ENCODE measurements at regions not wholly inside any gene's neighbourhood (a gene's known extent, or its start where the extent isn't known, plus 50 kb on each side); places are given as distances from the start of the nearest gene placed in this dataset.
"Not testable (repeated sequence)": the region's sequence is repeated elsewhere in the genome, so short reads cannot be mapped to it uniquely, and the experiment has no call there.

DNA sequence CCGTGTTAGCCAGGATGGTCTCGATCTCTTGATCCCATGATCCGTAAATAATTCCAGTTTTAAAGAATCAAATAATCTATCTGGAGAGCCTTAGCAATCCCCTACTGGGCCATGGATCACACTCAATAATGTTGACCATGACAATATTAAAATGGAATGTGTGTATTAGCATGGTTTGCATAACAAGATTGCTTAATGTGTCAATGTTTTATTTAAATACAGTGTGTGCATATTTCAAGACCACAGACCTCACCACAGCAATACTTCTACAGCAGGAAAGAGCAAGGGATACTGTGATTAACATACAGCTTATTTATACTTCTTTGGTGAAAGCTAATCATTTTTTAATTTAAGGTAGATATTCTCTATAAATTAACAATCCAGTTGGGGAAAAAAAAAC, 470.4 kb downstream of the TFAP2B start:
- no peak overlapping the region for H3K27ac ChIP-seq (ENCODE audit: low read length)
- H3K36me3 ChIP-seq (ENCODE audit: control insufficient read depth, insufficient read depth, low read length): no peaks in the 10 kb centered on the region
- H3K27me3 ChIP-seq (ENCODE audit: control insufficient read depth, insufficient read depth, low read length): no peaks in the 10 kb centered on the region
- H3K4me1 ChIP-seq (ENCODE audit: control insufficient read depth, insufficient read depth, low read length): no peaks in the 10 kb centered on the region
- no CpG with 5 or more reads among the region's 3 CpGs for WGBS (ENCODE audit: insufficient coverage, insufficient read length)
- H3K4me3 ChIP-seq (ENCODE audit: low read length): no peak overlapping the region
- no peak for DNase-seq (ENCODE audit: low read depth, low spot score)
- H3K9me3 ChIP-seq (ENCODE audit: control insufficient read depth, insufficient read depth, low read length): no peaks in the 10 kb centered on the region

DNA sequence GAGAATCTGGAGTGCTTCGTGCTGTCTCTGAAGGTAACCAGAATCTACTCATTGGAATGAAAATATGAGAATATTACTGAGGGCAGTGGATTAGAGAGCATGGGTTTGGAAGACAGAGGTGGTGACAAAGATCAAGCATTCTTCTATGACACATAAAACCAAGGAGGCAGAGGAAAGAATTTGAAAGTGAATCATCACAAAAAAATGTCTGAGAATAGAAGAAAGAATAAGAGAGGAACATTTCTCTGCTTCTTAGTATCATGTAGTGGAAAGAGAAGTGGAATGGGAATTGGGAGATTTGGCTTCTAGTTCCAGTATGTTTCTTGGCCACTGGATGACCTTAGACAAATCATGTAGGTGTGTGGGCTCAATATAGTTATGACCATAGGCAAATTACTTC, 474.0 kb downstream of the TFAP2B start:
- DNase-seq (ENCODE audit: low read depth, low spot score): no peak
- H3K27ac ChIP-seq (ENCODE audit: low read length): no peak overlapping the region
- H3K9me3 ChIP-seq (ENCODE audit: control insufficient read depth, insufficient read depth, low read length): no peaks in the 10 kb centered on the region
- H3K4me1 ChIP-seq (ENCODE audit: control insufficient read depth, insufficient read depth, low read length): no peaks in the 10 kb centered on the region
- no peaks in the 10 kb centered on the region for H3K27me3 ChIP-seq (ENCODE audit: control insufficient read depth, insufficient read depth, low read length)
- no peak overlapping the region for H3K4me3 ChIP-seq (ENCODE audit: low read length)
- H3K36me3 ChIP-seq (ENCODE audit: control insufficient read depth, insufficient read depth, low read length): no peaks in the 10 kb centered on the region
- WGBS (ENCODE audit: insufficient coverage, insufficient read length): no CpG with 5 or more reads among the region's 1 CpG

DNA sequence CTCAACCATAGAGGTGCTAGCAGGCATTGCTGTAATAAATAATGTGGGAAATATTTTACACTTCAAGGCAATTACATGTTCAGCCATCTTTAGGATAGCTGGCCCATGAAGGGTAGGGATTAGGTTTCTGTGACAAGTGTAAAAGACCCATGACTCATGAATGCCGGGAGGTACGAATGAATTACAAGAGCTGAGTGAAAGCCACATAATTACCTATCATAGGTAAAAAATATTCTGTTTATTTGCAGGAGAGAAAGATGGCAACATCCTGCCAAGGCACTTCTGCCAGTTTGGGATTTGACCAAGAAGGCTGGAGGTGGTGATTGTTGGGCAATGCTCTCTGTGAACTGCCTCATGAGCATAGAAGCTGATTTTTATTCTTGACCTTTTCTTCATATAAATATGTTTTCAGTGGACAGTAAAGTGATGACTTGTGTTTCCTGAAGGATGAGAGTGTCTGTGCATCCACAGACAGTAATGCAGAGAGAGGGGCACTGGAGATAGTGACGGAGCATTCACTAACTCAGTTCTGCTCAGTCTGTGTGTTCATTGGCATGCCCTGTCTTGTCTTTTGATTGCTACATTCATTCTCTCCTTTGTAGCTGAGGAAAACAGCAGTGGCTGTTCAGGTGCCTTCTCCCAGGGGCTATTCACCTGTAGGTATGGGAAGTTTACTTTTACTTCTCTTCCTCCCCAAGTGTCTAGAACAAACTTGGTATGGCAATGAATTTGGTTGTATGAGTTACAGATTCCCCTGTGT, 481.1 kb downstream of the TFAP2B start:
- no peaks in the 10 kb centered on the region for H3K27me3 ChIP-seq (ENCODE audit: control insufficient read depth, insufficient read depth, low read length)
- H3K9me3 ChIP-seq (ENCODE audit: control insufficient read depth, insufficient read depth, low read length): no peaks in the 10 kb centered on the region
- WGBS (ENCODE audit: insufficient coverage, insufficient read length): no CpG with 5 or more reads among the region's 3 CpGs
- no peak overlapping the region for H3K27ac ChIP-seq (ENCODE audit: low read length)
- no peak for DNase-seq (ENCODE audit: low read depth, low spot score)
- no peaks in the 10 kb centered on the region for H3K36me3 ChIP-seq (ENCODE audit: control insufficient read depth, insufficient read depth, low read length)
- no peaks in the 10 kb centered on the region for H3K4me1 ChIP-seq (ENCODE audit: control insufficient read depth, insufficient read depth, low read length)
- H3K4me3 ChIP-seq (ENCODE audit: low read length): no peak overlapping the region

DNA sequence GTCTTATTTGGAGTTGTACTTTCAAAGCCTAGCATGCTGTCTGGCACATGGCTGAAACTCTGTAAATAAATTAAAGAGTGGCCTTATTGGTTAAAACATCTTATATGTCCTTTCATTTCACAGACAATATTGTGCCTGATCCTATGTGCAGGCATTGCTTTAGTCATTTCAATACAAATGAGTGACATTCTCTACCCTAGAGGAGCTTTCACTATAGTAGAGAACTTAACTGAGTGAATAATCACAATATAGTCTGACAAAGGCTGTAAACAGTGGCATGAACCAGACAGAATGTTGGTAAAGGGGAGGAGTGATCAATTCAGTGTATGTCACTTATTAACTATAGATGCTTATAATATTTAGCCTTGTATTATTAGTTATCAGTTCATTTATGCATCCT, 481.8 kb downstream of the TFAP2B start:
- Histone ChIP-seq H3K4me1 (ENCODE audit: control insufficient read depth, insufficient read depth, low read length) (no peaks in the 10 kb centered on the region), H3K9me3 (ENCODE audit: control insufficient read depth, insufficient read depth, low read length) (no peaks in the 10 kb centered on the region), H3K27me3 (ENCODE audit: control insufficient read depth, insufficient read depth, low read length) (no peaks in the 10 kb centered on the region), H3K36me3 (ENCODE audit: control insufficient read depth, insufficient read depth, low read length) (no peaks in the 10 kb centered on the region), H3K27ac (ENCODE audit: low read length) (no peak overlapping the region), H3K4me3 (ENCODE audit: low read length) (no peak overlapping the region)
- DNase-seq (ENCODE audit: low read depth, low spot score): no peak

DNA sequence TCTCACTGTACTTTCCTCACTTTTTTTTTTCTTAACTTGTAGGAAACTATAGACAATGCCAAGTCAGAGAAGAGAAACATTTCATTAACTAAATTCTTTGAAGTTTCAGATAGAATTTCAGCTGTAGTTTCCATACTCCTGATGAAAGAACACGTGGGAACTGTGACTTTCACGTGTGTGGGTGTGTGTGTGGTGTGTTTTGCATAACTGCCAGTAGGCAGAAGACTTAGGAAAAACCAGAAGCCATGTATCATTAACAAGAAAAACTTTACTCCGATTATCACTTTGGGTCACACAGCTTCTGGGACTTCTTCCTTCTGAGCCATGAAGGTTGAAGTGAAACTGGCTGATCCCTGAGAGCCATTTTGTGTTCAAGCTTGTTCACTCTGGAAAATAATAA, 483.3 kb downstream of the TFAP2B start:
- no peak for DNase-seq (ENCODE audit: low read depth, low spot score)
- no peaks in the 10 kb centered on the region for H3K27me3 ChIP-seq (ENCODE audit: control insufficient read depth, insufficient read depth, low read length)
- H3K4me1 ChIP-seq (ENCODE audit: control insufficient read depth, insufficient read depth, low read length): no peaks in the 10 kb centered on the region
- H3K36me3 ChIP-seq (ENCODE audit: control insufficient read depth, insufficient read depth, low read length): no peaks in the 10 kb centered on the region
- no peaks in the 10 kb centered on the region for H3K9me3 ChIP-seq (ENCODE audit: control insufficient read depth, insufficient read depth, low read length)
- H3K27ac ChIP-seq (ENCODE audit: low read length): no peak overlapping the region
- no peak overlapping the region for H3K4me3 ChIP-seq (ENCODE audit: low read length)
- no CpG with 5 or more reads among the region's 3 CpGs for WGBS (ENCODE audit: insufficient coverage, insufficient read length)

DNA sequence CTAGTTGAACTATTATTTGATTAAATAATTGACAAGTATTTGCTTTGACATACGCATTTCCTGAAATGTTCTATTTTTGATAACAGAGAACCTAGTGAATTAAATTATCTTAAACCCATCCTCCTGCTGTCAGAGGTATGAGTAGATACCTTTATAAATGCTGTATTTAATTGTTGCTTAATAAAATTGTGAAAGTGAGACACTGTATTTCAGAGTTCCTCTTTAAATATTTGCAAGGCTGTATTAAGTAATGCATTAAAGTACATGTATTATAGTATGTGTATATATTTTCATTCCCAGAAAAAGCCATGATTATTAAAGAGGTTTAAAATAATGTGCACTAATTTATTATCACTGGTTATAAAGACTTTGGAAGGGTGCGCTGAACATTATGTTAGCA, 483.8 kb downstream of the TFAP2B start:
- Histone ChIP-seq H3K27ac (ENCODE audit: low read length) (no peak overlapping the region), H3K4me3 (ENCODE audit: low read length) (no peak overlapping the region), H3K36me3 (ENCODE audit: control insufficient read depth, insufficient read depth, low read length) (no peaks in the 10 kb centered on the region), H3K9me3 (ENCODE audit: control insufficient read depth, insufficient read depth, low read length) (no peaks in the 10 kb centered on the region), H3K4me1 (ENCODE audit: control insufficient read depth, insufficient read depth, low read length) (no peaks in the 10 kb centered on the region), H3K27me3 (ENCODE audit: control insufficient read depth, insufficient read depth, low read length) (no peaks in the 10 kb centered on the region)
- WGBS (ENCODE audit: insufficient coverage, insufficient read length): no CpG with 5 or more reads among the region's 2 CpGs
- no peak for DNase-seq (ENCODE audit: low read depth, low spot score)

DNA sequence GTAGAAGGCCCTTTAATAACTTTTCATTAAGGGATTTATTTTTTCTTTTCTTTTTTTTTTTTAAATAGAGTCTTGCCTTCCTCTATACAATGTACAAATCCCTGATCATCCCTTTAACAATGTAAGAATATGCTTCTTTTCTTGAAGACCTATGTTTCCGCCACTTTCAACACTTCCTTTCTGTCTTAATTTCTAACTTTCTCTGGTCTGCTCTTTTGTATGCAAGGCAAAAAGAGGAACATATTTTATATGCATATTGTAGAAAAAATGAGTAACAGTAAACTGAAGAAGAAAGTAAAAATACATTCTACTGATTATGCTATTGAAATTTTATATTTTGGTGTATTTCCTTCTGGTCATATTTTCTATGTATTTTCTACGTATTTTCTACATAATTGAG, 484.7 kb downstream of the TFAP2B start:
- H3K4me3 ChIP-seq (ENCODE audit: low read length): no peak overlapping the region
- DNase-seq (ENCODE audit: low read depth, low spot score): no peak
- WGBS (ENCODE audit: insufficient coverage, insufficient read length): no CpG with 5 or more reads among the region's 2 CpGs

DNA sequence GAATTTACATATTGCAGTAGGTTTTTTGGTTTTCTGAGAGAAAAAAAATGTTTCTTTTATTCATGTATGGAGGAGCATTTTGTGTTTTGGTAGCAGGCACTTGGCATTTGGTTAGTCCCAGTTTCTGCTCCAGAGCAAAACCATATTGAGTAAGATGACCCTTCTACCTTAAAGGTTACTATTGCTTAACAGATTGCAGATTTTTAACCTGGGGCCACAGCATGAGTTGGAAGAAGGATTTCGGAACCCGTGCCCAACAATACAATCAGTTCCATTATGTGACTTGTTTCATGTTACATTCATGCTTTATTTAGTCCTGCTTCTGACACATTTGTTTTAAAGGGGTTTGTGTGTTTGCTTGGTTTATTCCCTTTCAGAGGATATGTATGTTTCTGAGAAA, 496.3 kb downstream of the TFAP2B start:
- Histone ChIP-seq H3K9me3 (ENCODE audit: control insufficient read depth, insufficient read depth, low read length) (no peaks in the 10 kb centered on the region), H3K36me3 (ENCODE audit: control insufficient read depth, insufficient read depth, low read length) (no peaks in the 10 kb centered on the region), H3K27me3 (ENCODE audit: control insufficient read depth, insufficient read depth, low read length) (no peaks in the 10 kb centered on the region), H3K4me1 (ENCODE audit: control insufficient read depth, insufficient read depth, low read length) (no peaks in the 10 kb centered on the region), H3K27ac (ENCODE audit: low read length) (no peak overlapping the region), H3K4me3 (ENCODE audit: low read length) (no peak overlapping the region)
- DNase-seq (ENCODE audit: low read depth, low spot score): no peak
- no CpG with 5 or more reads among the region's 2 CpGs for WGBS (ENCODE audit: insufficient coverage, insufficient read length)

More for the DNA sequence above, 484.7 kb downstream of the TFAP2B start:
- Histone ChIP-seq H3K4me1 (ENCODE audit: control insufficient read depth, insufficient read depth, low read length) (no peaks in the 10 kb centered on the region), H3K9me3 (ENCODE audit: control insufficient read depth, insufficient read depth, low read length) (no peaks in the 10 kb centered on the region), H3K27ac (ENCODE audit: low read length) (no peak overlapping the region), H3K36me3 (ENCODE audit: control insufficient read depth, insufficient read depth, low read length) (no peaks in the 10 kb centered on the region), H3K27me3 (ENCODE audit: control insufficient read depth, insufficient read depth, low read length) (no peaks in the 10 kb centered on the region)

DNA sequence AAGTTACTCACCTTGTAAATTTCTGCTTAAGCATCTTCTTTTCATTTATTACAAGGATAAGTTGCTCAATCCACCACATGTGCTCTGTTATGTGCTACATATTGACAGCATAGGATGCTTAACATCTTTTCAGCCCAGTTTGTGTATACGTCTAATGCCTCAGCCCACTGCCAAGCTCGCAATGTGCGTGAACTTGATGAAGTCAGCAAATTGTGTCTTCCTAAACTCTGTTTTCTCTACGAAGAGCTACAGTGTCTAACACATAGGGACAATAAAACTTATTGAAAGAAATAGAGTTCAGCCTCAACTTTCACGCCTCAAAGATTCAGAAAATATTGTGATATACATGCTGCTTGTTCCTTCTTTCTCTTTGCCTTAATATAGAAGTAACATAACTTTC, 500.0 kb downstream of the TFAP2B start:
- Histone ChIP-seq H3K36me3 (ENCODE audit: control insufficient read depth, insufficient read depth, low read length) (no peaks in the 10 kb centered on the region), H3K4me1 (ENCODE audit: control insufficient read depth, insufficient read depth, low read length) (no peaks in the 10 kb centered on the region), H3K27me3 (ENCODE audit: control insufficient read depth, insufficient read depth, low read length) (no peaks in the 10 kb centered on the region), H3K27ac (ENCODE audit: low read length) (no peak overlapping the region), H3K9me3 (ENCODE audit: control insufficient read depth, insufficient read depth, low read length) (no peaks in the 10 kb centered on the region), H3K4me3 (ENCODE audit: low read length) (no peak overlapping the region)
- no CpG with 5 or more reads among the region's 5 CpGs for WGBS (ENCODE audit: insufficient coverage, insufficient read length)
- no peak for DNase-seq (ENCODE audit: low read depth, low spot score)

DNA sequence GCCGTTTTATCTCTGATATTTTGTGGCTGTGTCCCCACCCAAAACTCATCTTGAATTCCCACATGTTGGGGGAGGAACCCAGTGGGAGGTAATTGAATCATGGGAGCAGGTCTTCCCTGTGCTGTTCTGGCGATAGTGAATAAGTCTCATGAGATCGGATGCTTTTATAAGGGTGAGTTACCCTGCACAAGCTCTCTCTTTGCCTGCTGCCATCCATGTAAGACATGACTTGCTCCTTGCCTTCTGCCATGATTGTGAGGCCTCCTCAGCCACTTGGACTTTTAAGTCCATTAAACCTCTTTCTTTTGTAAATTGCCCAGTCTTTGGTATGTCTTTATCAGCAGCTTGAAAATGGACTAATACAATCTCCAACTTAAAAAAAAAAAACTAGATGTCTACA, 502.8 kb downstream of the TFAP2B start:
- not testable (repeated sequence) for H3K27ac ChIP-seq (ENCODE audit: low read length); H3K27me3 ChIP-seq (ENCODE audit: control insufficient read depth, insufficient read depth, low read length); H3K9me3 ChIP-seq (ENCODE audit: control insufficient read depth, insufficient read depth, low read length); H3K4me3 ChIP-seq (ENCODE audit: low read length); H3K36me3 ChIP-seq (ENCODE audit: control insufficient read depth, insufficient read depth, low read length); H3K4me1 ChIP-seq (ENCODE audit: control insufficient read depth, insufficient read depth, low read length); DNase-seq (ENCODE audit: low read depth, low spot score)
- no CpG with 5 or more reads among the region's 3 CpGs for WGBS (ENCODE audit: insufficient coverage, insufficient read length)

DNA sequence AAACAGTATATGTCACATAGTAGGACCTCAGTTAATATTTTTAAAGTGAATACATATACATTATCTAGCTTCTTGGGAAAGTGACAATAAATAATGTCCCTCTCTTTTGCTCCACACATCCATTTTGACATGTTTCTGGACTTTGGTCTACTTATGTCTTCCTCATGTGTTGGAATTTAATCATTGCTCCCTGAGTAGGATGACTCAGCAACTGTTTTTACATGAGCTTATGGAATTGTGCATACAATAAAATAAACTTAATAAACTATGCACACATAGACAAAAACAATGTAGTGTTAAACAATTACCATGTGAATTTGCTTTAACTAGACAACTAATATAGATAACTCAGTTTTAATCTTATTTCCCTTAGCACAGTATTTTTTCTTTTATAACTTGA, 503.8 kb downstream of the TFAP2B start:
- Histone ChIP-seq H3K27me3 (ENCODE audit: control insufficient read depth, insufficient read depth, low read length) (no peaks in the 10 kb centered on the region), H3K4me3 (ENCODE audit: low read length) (no peak overlapping the region)

More for the DNA sequence above, 503.8 kb downstream of the TFAP2B start:
- no peak overlapping the region for H3K27ac ChIP-seq (ENCODE audit: low read length)
- no peaks in the 10 kb centered on the region for H3K9me3 ChIP-seq (ENCODE audit: control insufficient read depth, insufficient read depth, low read length)
- no peak for DNase-seq (ENCODE audit: low read depth, low spot score)
- H3K36me3 ChIP-seq (ENCODE audit: control insufficient read depth, insufficient read depth, low read length): no peaks in the 10 kb centered on the region
- no peaks in the 10 kb centered on the region for H3K4me1 ChIP-seq (ENCODE audit: control insufficient read depth, insufficient read depth, low read length)

All from iPS DF 6.9 (cell line).